ENCODE measurements at regions not wholly inside any gene's neighbourhood (a gene's known extent, or its start where the extent isn't known, plus 50 kb on each side); places are given as distances from the start of the nearest gene placed in this dataset.
"Not testable (repeated sequence)": the region's sequence is repeated elsewhere in the genome, so short reads cannot be mapped to it uniquely, and the experiment has no call there.

- DNase-seq: no peak
Measured at GRCh38 chr9:88818495-88819201, 172.6 kb upstream of the S1PR3 start.

GRCh38 chr9:88819476-88819875 lies 171.8 kb upstream of the S1PR3 start:
- DNase-seq: no peak

- no peak for DNase-seq
Measured at GRCh38 chr9:88820055-88820454, 171.2 kb upstream of the S1PR3 start.

- DNase-seq: no peak
Measured at GRCh38 chr9:88821033-88821745, 170.1 kb upstream of the S1PR3 start.

GRCh38 chr9:88821746-88822106 lies 169.5 kb upstream of the S1PR3 start:
- no peak for DNase-seq

- no peak for DNase-seq
Measured at GRCh38 chr9:88824711-88825110, 166.6 kb upstream of the S1PR3 start.

- no peak for DNase-seq
Measured at GRCh38 chr9:88826181-88826580, 165.1 kb upstream of the S1PR3 start.

- DNase-seq: no peak
Measured at GRCh38 chr9:88826771-88827181, 164.5 kb upstream of the S1PR3 start.

- no peak for DNase-seq
Measured at GRCh38 chr9:88828018-88828417, 163.2 kb upstream of the S1PR3 start.

- no peak for DNase-seq
Measured at GRCh38 chr9:88828492-88828974, 162.7 kb upstream of the S1PR3 start.

GRCh38 chr9:88829276-88829675 lies 162.0 kb upstream of the S1PR3 start:
- DNase-seq: no peak

GRCh38 chr9:88831713-88832407 lies 159.4 kb upstream of the S1PR3 start:
- DNase-seq: peak; percentile 78 to 96 (median 89)

- DNase-seq: no peak
Measured at GRCh38 chr9:88833946-88834345, 157.3 kb upstream of the S1PR3 start.

- peak; percentile 47 to 79 (median 79) for DNase-seq
Measured at GRCh38 chr9:88835038-88835466, 156.2 kb upstream of the S1PR3 start.

- DNase-seq: no peak
Measured at GRCh38 chr9:88835772-88836171, 155.5 kb upstream of the S1PR3 start.

GRCh38 chr9:88837731-88838130 lies 153.5 kb upstream of the S1PR3 start:
- DNase-seq: no peak

- DNase-seq: not testable (repeated sequence)
Measured at GRCh38 chr9:88849878-88850277, 141.4 kb upstream of the S1PR3 start.

- DNase-seq: peak; percentile 69 to 80 (median 71)
Measured at GRCh38 chr9:88852794-88853193, 138.5 kb upstream of the S1PR3 start.

- DNase-seq: no peak
Measured at GRCh38 chr9:88870627-88871026, 120.6 kb upstream of the S1PR3 start.

GRCh38 chr9:88871669-88872068 lies 119.6 kb upstream of the S1PR3 start:
- DNase-seq: no peak

GRCh38 chr9:88872192-88872946 lies 118.9 kb upstream of the S1PR3 start:
- no peak for DNase-seq

GRCh38 chr9:88873635-88874034 lies 117.6 kb upstream of the S1PR3 start:
- DNase-seq: no peak

- peak in 1 of 3 donors; percentile 27 for DNase-seq
Measured at GRCh38 chr9:88874391-88874790, 116.9 kb upstream of the S1PR3 start.

Measured in suppressor macrophage treated with lipopolysaccharide for 1 hour (primary cell).